IMR-90 (cell line): ENCODE measurements at regions not wholly inside any gene's neighbourhood (a gene's known extent, or its start where the extent isn't known, plus 50 kb on each side); places are given as distances from the start of the nearest gene placed in this dataset.

Experiments
- BHLHE40 ChIP-seq: fragments of 150-350 bp; IDR thresholded peaks from 2 replicates; pipeline ENCODE4 v1.6.1; 2016; ENCODE audit warnings: mild to moderate bottlenecking, low read depth, low read length
- CHD1 ChIP-seq: IDR thresholded peaks from 2 replicates; pipeline ENCODE4 v1.6.1; 2012; ENCODE audit warnings: low read depth, low read length, improper control_type of control experiment
- CTCF ChIP-seq: conservative IDR thresholded peaks from 2 replicates; pipeline ENCODE4 v1.5.1; 2012; ENCODE audit warnings: mild to moderate bottlenecking, low read depth, low read length, improper control_type of control experiment
- ELK1 ChIP-seq: fragments of 150-350 bp; IDR thresholded peaks from 2 replicates; pipeline ENCODE4 v1.6.1; 2016; ENCODE audit warnings: low read depth, mild to moderate bottlenecking, low read length, moderate library complexity, borderline replicate concordance
- NFE2L2 ChIP-seq: fragments of 150-350 bp; IDR thresholded peaks from 2 replicates; pipeline ENCODE4 v1.6.1; 2016; ENCODE audit warnings: low read depth, mild to moderate bottlenecking, low read length
- POLR2A ChIP-seq: IDR thresholded peaks from 2 replicates; pipeline ENCODE4 v1.6.1; 2012; ENCODE audit warnings: mild to moderate bottlenecking, low read depth, low read length
- RCOR1 ChIP-seq: IDR thresholded peaks from 2 replicates; pipeline ENCODE4 v1.6.1; 2012; ENCODE audit warnings: mild to moderate bottlenecking, low read length, improper control_type of control experiment; ENCODE audit not compliant: insufficient replicate concordance
- SMC3 ChIP-seq: fragments of 150-350 bp; IDR thresholded peaks from 2 replicates; pipeline ENCODE4 v1.6.1; 2016; ENCODE audit warnings: low read depth, mild to moderate bottlenecking, antibody characterized with exemption, low read length, moderate library complexity

GRCh38 chr5:101018299-101018698, 115.2 kb upstream of the ST8SIA4 start:
- TF ChIP-seq CTCF (no peak), SMC3 (no peak), RCOR1 (no peak), POLR2A (no peak), NFE2L2 (no peak), CHD1 (no peak), ELK1 (no peak), BHLHE40 (no peak)
